WTC11 (cell line): ENCODE measurements at regions not wholly inside any gene's neighbourhood (a gene's known extent, or its start where the extent isn't known, plus 50 kb on each side); places are given as distances from the start of the nearest gene placed in this dataset.

Experiments
- ATAC-seq: fragments of 200-7000 bp; cut with Tn5 transposase; 2 replicates; pipeline ENCODE4 v1.10.0; 2021; ENCODE audit warnings: mild to moderate bottlenecking, moderate library complexity
- CTCF ChIA-PET: fragments of 300-600 bp; sonication (Branson Sonifier 250); formaldehyde crosslinking; loops from one replicate; lab custom pipeline; 2021; ENCODE audit warnings: antibody characterized with exemption; lab: Charles Lee
- POLR2A ChIA-PET: fragments of 350-600 bp; sonication (Branson Sonifier 250); formaldehyde crosslinking; loops from one replicate; lab custom pipeline; 2021; ENCODE audit warnings: antibody characterized with exemption; lab: Charles Lee
- DNase-seq: peaks from one replicate; pipeline ENCODE4 v3.0.0; 2021; ENCODE audit warnings: low spot score
- H3K27ac Mint-ChIP-seq: 2 replicates; pipeline ENCODE4 v1.8.0; 2021; ENCODE audit warnings: mixed read lengths
- H3K27me3 Mint-ChIP-seq: 2 replicates; pipeline ENCODE4 v1.8.0; 2021; ENCODE audit warnings: low read depth, mild to moderate bottlenecking, moderate library complexity, mixed read lengths
- H3K36me3 Mint-ChIP-seq: 2 replicates; pipeline ENCODE4 v1.8.0; 2021; ENCODE audit warnings: mixed read lengths
- H3K4me1 Mint-ChIP-seq: 2 replicates; pipeline ENCODE4 v1.8.0; 2022; ENCODE audit warnings: mixed read lengths
- H3K4me3 Mint-ChIP-seq: 2 replicates; pipeline ENCODE4 v1.8.0; 2021; ENCODE audit warnings: mild to moderate bottlenecking, moderate library complexity, mixed read lengths
- H3K9me3 Mint-ChIP-seq: 2 replicates; pipeline ENCODE4 v1.8.0; 2021; ENCODE audit warnings: mixed read lengths
- ATF1 ChIP-seq: sonication (generic); formaldehyde crosslinking; IDR thresholded peaks from 2 replicates; pipeline ENCODE4 v1.8.1; 2023; ENCODE audit warnings: mild to moderate bottlenecking, moderate library complexity, missing genetic modification reagents
- ATF6 ChIP-seq: sonication (generic); formaldehyde crosslinking; IDR thresholded peaks from 2 replicates; pipeline ENCODE4 v1.8.1; 2023; ENCODE audit warnings: mild to moderate bottlenecking, missing genetic modification reagents
- CBFB ChIP-seq: sonication (generic); formaldehyde crosslinking; IDR thresholded peaks from 2 replicates; pipeline ENCODE4 v1.8.1; 2022; ENCODE audit warnings: mild to moderate bottlenecking, low read depth, missing genetic modification reagents
- CREM ChIP-seq: sonication (generic); formaldehyde crosslinking; IDR thresholded peaks from 2 replicates; pipeline ENCODE4 v1.8.1; 2022; ENCODE audit warnings: mild to moderate bottlenecking, missing genetic modification reagents, moderate library complexity
- E2F5 ChIP-seq: sonication (generic); formaldehyde crosslinking; IDR thresholded peaks from 2 replicates; pipeline ENCODE4 v1.8.1; 2022; ENCODE audit warnings: mild to moderate bottlenecking, moderate library complexity, missing genetic modification reagents
- ELF4 ChIP-seq: sonication (generic); formaldehyde crosslinking; IDR thresholded peaks from 2 replicates; pipeline ENCODE4 v1.8.1; 2022; ENCODE audit warnings: low read depth, mild to moderate bottlenecking, moderate library complexity, missing genetic modification reagents
- HMGXB4 ChIP-seq: sonication (generic); formaldehyde crosslinking; IDR thresholded peaks from 2 replicates; pipeline ENCODE4 v1.8.1; 2023; ENCODE audit warnings: mild to moderate bottlenecking, moderate library complexity, missing genetic modification reagents
- MYBL2 ChIP-seq: sonication (generic); formaldehyde crosslinking; IDR thresholded peaks from 2 replicates; pipeline ENCODE4 v1.8.1; 2023; ENCODE audit warnings: mild to moderate bottlenecking, moderate library complexity, missing genetic modification reagents
- NFE2L1 ChIP-seq: sonication (generic); formaldehyde crosslinking; IDR thresholded peaks from 2 replicates; pipeline ENCODE4 v1.8.1; 2023; ENCODE audit warnings: missing genetic modification reagents
- NFYB ChIP-seq: sonication (generic); formaldehyde crosslinking; conservative IDR thresholded peaks from 2 replicates; pipeline ENCODE4 v1.8.0; 2022; ENCODE audit warnings: low read depth, missing genetic modification reagents
- USF2 ChIP-seq: sonication (generic); formaldehyde crosslinking; IDR thresholded peaks from 2 replicates; pipeline ENCODE4 v1.8.1; 2023; ENCODE audit warnings: mild to moderate bottlenecking, missing genetic modification reagents, moderate library complexity
- ZBTB43 ChIP-seq: sonication (generic); formaldehyde crosslinking; IDR thresholded peaks from 2 replicates; pipeline ENCODE4 v1.8.1; 2023; ENCODE audit warnings: mild to moderate bottlenecking, missing genetic modification reagents
- ZNF317 ChIP-seq: sonication (generic); formaldehyde crosslinking; IDR thresholded peaks from 2 replicates; pipeline ENCODE4 v1.8.1; 2023; ENCODE audit warnings: low read depth, mild to moderate bottlenecking, moderate library complexity, missing genetic modification reagents, borderline replicate concordance
- ZNF512 ChIP-seq: sonication (generic); formaldehyde crosslinking; IDR thresholded peaks from 2 replicates; pipeline ENCODE4 v1.8.1; 2022; ENCODE audit warnings: missing genetic modification reagents, borderline replicate concordance
- ZNF532 ChIP-seq: fragments of 250-450 bp; sonication (Bioruptor Pico); IDR thresholded peaks from 2 replicates; pipeline ENCODE4 v1.9.0; 2021; ENCODE audit warnings: mild to moderate bottlenecking, borderline replicate concordance

GRCh38 chr18:77905011-77905410 is 655.4 kb downstream of the GALR1 start:
- Mint-ChIP-seq H3K4me3 (no peak overlapping the region), H3K9me3 (peaks cover 20% of the 10 kb centered on the region)
- TF ChIP-seq NFE2L1 = no peak
- TF ChIP-seq NFYB (CRISPR knock-in tag) = no peak
- no peak for TF ChIP-seq ZNF317
- no peak for TF ChIP-seq USF2
- no peak for TF ChIP-seq ZNF532 (CRISPR knock-in tag)
- TF ChIP-seq ATF6 (CRISPR knock-in tag) = no peak
- no peak for TF ChIP-seq MYBL2 (CRISPR knock-in tag)
- no peak for TF ChIP-seq CREM (CRISPR knock-in tag)
- TF ChIP-seq ZNF512 (CRISPR knock-in tag) = no peak
- no peak for TF ChIP-seq HMGXB4
- no peak for TF ChIP-seq ATF1
- no peak for TF ChIP-seq ELF4
- TF ChIP-seq ZBTB43 (CRISPR knock-in tag) = no peak
- no peak for TF ChIP-seq E2F5 (CRISPR knock-in tag)
- no peak for TF ChIP-seq CBFB
- TF ChIP-seq, all 79 proteins: peak for 0
- H3K36me3 Mint-ChIP-seq = peaks cover 11% of the 10 kb centered on the region
- DNase-seq (no peak), ATAC-seq (no peak)
- H3K27me3 Mint-ChIP-seq = peaks cover 2% of the 10 kb centered on the region; the same call in 1 of the 2 replicates
- POLR2A ChIA-PET = no interaction called here
- H3K4me1 Mint-ChIP-seq = peaks cover 10% of the 10 kb centered on the region
- CTCF ChIA-PET = no interaction called here
- H3K27ac Mint-ChIP-seq = no peak overlapping the region
